ENCODE measurements at regions not wholly inside any gene's neighbourhood (a gene's known extent, or its start where the extent isn't known, plus 50 kb on each side); places are given as distances from the start of the nearest gene placed in this dataset.

DNA sequence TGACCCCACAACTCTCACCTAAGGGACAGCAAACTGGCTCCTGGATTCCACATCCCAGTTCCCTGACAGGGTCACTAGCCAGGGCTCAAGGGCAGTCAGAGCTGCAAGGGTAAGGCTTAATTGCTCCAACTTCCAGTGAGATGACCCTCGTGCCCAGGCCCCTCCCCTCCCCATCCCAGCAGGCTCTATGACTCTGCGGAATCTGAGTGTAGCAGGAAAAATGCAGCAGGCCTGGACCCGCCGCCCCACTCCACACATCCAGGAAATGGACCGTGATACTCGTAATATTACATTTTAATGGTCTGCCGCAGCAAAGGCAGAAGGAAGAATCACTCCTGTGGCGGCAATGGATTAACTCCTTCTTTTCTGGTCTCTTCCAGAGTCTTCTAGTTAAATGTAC is 91.7 kb upstream of the CHST15 start:
- TF ChIP-seq, protein P1, sequence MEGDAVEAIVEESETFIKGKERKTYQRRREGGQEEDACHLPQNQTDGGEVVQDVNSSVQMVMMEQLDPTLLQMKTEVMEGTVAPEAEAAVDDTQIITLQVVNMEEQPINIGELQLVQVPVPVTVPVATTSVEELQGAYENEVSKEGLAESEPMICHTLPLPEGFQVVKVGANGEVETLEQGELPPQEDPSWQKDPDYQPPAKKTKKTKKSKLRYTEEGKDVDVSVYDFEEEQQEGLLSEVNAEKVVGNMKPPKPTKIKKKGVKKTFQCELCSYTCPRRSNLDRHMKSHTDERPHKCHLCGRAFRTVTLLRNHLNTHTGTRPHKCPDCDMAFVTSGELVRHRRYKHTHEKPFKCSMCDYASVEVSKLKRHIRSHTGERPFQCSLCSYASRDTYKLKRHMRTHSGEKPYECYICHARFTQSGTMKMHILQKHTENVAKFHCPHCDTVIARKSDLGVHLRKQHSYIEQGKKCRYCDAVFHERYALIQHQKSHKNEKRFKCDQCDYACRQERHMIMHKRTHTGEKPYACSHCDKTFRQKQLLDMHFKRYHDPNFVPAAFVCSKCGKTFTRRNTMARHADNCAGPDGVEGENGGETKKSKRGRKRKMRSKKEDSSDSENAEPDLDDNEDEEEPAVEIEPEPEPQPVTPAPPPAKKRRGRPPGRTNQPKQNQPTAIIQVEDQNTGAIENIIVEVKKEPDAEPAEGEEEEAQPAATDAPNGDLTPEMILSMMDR (IDR thresholded peaks at IDR 0.05; ENCODE audit: insufficient read depth, low read depth, low read length, missing control alignments) = no peak
- H3K4me3 ChIP-seq (ENCODE audit: low read length) = no peak overlapping the region
- DNase-seq (ENCODE audit: low read depth) = peak; percentile 93

DNA sequence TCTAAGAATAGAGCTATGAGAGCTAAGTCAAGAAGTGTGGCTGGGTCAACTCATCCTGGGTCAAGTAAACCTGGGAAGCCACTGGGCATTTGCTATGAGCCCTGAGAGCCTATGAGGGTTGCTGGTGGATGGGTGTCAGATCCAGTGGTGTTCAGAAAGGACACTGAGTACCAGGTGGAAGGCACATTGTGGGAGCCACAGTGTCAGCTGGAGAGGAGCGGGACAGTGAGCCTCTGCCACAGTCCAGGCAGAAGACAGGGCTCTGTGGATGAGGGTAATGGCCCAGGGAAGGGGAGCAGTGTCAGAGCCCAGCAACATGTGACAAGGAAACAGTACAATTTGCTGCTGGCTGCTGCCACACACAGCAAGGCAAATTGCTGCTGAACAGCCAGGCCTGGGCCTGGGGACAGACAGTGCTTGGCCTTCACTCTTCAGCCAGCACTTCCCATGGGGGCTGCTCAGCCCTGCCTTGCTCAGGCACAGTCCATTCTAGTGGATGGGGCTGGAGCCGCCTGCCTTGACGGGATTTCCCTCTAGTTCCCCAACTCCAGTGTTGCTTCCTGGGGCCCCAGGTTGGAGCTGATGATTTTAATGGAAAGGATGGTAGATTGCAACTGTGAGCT is 90.9 kb upstream of the CHST15 start:
- H3K4me3 ChIP-seq (ENCODE audit: low read length) = no peak overlapping the region
- TF ChIP-seq, protein P1 (IDR thresholded peaks at IDR 0.05; ENCODE audit: insufficient read depth, low read depth, low read length, missing control alignments) = no peak
- no peak for DNase-seq (ENCODE audit: low read depth)

DNA sequence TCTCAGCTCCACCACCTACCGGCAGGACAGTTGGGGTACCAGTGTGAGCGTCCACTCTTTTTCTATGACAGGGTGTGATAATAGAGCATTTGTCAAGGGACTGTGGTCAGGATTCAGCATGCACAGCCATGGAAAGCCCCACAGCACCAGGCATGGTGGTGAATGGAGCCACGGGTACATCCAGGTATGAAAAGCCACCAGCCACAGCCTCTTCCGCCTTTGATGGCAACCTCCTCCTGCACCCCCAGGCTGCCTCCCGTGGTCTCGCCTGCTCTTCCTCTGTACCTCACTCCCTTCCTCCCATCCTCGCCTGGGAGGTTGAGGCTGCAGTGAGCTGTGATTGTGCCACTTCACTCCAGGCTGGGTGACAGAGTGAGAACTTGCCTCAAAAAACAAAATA is 90.2 kb upstream of the CHST15 start:
- TF ChIP-seq, protein P1 (IDR thresholded peaks at IDR 0.05; ENCODE audit: insufficient read depth, low read depth, low read length, missing control alignments) = no peak
- DNase-seq (ENCODE audit: low read depth) = no peak
- H3K4me3 ChIP-seq (ENCODE audit: low read length) = no peak overlapping the region

DNA sequence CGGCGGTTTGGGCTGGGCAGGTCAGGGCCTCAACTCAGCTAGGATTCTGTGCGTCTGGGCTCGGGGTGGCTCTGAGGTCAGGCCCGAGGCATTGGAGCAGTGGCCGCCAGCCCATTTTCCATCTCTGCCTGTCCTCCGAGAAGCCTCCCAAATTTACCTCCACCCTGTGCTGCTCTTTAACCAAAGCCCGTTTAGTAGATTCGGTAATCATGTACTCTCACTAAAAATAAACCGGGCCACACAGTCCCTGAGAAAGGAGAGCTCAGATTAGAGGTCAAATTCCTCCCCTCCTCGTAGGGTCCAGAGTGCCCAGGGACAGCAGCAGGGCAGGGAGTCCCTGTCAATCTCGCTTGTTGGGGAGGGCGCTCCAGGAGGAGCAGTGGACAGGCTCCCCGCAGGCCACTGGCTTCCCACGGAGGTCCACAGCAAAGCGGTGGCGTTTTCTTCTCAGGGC is 88.7 kb upstream of the CHST15 start:
- TF ChIP-seq, protein P1 (IDR thresholded peaks at IDR 0.05; ENCODE audit: insufficient read depth, low read depth, low read length, missing control alignments) = no peak
- DNase-seq (ENCODE audit: low read depth) = no peak
- H3K4me3 ChIP-seq (ENCODE audit: low read length) = no peak overlapping the region

DNA sequence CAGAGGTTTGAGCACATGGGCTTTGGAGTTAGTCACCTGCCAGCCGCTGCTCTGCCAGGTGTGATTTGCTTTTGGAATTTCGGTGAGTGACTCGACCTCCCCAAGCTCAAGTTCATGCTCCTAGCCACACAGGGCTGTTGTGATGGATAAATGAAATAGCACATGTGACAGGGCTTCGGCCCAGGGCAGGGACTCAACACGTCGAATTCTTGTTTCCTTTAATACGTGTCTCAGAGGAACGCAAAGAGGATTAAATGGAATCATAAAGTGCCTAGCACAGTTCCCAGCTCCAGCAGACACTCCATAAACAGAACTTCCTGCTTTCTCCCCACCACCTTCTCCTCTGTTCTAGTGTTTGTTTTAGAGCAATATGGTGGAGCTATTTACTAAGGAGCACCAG is 88.3 kb upstream of the CHST15 start:
- H3K4me3 ChIP-seq (ENCODE audit: low read length) = no peak overlapping the region
- peak; percentile 30 for DNase-seq (ENCODE audit: low read depth)
- TF ChIP-seq, protein P1 (IDR thresholded peaks at IDR 0.05; ENCODE audit: insufficient read depth, low read depth, low read length, missing control alignments) = no peak

DNA sequence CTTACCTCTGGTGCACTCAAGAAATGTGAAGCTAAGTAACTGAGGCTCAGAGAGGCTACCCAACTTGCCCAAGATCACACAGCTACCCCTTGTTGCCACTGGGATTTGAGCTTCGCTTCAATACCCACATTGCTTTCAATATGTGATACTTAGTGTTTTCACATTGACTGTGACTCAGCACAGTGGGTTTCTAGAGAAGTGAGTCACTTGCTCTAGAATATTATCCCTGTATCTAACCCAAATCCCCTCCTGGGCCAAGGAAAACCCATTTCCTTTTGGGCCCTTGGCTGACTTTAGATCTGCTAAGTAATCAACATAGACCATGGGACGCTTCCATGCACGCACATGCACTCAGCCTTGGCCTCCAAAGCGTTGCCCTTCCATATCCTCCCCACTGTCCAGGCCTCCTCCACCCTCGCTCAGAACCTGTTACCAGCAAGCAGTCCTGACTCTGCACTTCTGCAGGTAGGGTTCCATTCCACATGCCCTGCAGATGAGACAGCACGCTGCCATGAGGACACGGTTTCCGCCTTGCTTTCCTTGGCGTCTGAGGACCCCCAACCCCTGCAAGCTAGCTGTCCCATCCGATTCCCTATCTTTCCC is 87.7 kb upstream of the CHST15 start:
- peak; percentile 48 for DNase-seq (ENCODE audit: low read depth)
- no peak overlapping the region for H3K4me3 ChIP-seq (ENCODE audit: low read length)

More for the DNA sequence above, 87.7 kb upstream of the CHST15 start:
- TF ChIP-seq, protein P1 (IDR thresholded peaks at IDR 0.05; ENCODE audit: insufficient read depth, low read depth, low read length, missing control alignments) = no peak
